GM12865 (cell line): ENCODE measurements at regions not wholly inside any gene's neighbourhood (a gene's known extent, or its start where the extent isn't known, plus 50 kb on each side); places are given as distances from the start of the nearest gene placed in this dataset.

Experiments used
- DNase-seq: peaks from one replicate; pipeline ENCODE4 v3.0.0; 2010; ENCODE audit warnings: low read depth
- H3K4me3 ChIP-seq: 2 replicates; pipeline ENCODE4 v1.5.1; 2011; ENCODE audit warnings: mild to moderate bottlenecking, low read depth, low read length, control low read depth
- TF ChIP-seq, protein P1 (sequence below): IDR thresholded peaks from 2 replicates; pipeline ENCODE4 v1.5.1; 2011; ENCODE audit warnings: low read length, control low read depth, low read depth, inconsistent platforms; ENCODE audit not compliant: insufficient read depth; ENCODE audit errors: missing control alignments

DNA sequence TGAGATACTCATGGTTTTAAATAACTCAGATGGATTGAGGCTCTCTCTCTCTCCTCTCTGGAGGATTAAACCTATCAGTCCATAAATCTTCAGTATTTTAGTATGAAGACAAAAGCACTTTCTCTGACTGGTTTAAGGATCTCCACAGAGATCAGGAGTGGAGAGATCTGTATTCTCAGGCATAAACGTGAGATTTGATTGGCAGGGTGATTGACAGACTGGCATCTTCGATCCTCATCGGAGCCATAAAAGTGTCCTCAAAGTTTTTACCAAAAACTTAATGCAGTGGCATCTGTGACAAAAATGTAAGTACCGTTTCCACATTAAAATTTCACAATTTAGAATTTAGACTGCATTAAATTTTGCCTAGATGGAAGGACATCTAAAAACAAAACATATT is 870.1 kb downstream of the KCNJ2 start:
- H3K4me3 ChIP-seq: no peak overlapping the region
- TF ChIP-seq, protein P1, sequence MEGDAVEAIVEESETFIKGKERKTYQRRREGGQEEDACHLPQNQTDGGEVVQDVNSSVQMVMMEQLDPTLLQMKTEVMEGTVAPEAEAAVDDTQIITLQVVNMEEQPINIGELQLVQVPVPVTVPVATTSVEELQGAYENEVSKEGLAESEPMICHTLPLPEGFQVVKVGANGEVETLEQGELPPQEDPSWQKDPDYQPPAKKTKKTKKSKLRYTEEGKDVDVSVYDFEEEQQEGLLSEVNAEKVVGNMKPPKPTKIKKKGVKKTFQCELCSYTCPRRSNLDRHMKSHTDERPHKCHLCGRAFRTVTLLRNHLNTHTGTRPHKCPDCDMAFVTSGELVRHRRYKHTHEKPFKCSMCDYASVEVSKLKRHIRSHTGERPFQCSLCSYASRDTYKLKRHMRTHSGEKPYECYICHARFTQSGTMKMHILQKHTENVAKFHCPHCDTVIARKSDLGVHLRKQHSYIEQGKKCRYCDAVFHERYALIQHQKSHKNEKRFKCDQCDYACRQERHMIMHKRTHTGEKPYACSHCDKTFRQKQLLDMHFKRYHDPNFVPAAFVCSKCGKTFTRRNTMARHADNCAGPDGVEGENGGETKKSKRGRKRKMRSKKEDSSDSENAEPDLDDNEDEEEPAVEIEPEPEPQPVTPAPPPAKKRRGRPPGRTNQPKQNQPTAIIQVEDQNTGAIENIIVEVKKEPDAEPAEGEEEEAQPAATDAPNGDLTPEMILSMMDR: no peak
- no peak for DNase-seq

DNA sequence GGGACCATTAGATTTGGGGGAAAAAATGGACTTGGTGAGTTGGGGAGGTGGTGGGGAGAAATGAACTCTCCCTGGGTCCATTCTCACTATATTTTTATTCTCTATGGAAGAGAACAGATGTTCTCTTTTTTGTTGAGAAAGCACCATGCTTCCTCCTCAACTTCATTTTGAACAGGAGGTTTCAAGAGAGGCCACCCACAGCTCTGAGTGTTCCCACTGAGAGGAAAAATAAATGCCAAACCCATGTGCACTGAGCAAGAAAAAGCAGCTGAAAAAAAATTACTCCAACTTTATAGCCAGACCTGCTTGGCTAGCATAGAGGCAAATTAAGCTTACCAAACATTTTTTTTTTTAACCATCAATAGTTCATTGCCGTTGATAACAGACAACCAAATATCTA is 883.6 kb downstream of the KCNJ2 start:
- TF ChIP-seq, protein P1: no peak
- H3K4me3 ChIP-seq: no peak overlapping the region
- DNase-seq: no peak

DNA sequence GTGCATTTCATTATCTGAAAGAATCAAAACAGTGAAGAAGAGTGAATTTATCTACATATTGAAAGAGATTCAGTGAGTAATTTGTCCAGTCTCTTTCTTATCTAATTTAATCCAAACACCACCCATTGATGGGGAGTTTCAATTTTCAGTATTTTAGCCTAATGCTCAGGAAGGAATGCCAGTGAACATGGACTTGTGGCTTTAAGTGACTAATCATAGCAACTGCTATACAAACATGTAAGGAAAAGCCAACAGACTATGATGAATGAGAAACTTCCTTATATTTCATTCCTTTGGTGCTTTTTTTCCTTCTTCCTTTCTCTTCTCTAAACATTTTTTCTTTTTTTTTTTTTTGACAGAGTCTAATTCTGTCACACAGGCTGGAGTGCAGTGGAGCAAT is 885.8 kb downstream of the KCNJ2 start:
- no peak for DNase-seq
- no peak overlapping the region for H3K4me3 ChIP-seq
- TF ChIP-seq, protein P1: no peak

DNA sequence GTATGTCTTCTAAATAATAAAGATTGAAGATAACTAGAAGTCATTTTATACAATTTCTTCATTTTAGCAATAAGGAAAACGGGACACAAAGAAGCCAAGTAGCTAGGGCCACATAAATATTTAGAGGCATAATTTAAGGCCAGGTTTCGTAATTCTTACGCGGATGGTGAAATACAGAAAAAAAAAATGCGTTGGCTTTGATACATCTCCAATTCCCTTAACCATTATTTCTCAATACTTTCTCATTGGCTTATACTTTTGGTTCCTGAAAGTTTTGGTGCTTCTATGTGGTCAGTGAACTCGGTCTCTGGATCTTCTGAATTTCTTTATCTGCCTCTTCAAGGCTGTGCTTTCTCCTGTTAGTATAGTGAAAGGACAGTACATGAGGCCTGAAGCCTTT is 888.1 kb downstream of the KCNJ2 start:
- no peak overlapping the region for H3K4me3 ChIP-seq
- TF ChIP-seq, protein P1: no peak
- DNase-seq: no peak

DNA sequence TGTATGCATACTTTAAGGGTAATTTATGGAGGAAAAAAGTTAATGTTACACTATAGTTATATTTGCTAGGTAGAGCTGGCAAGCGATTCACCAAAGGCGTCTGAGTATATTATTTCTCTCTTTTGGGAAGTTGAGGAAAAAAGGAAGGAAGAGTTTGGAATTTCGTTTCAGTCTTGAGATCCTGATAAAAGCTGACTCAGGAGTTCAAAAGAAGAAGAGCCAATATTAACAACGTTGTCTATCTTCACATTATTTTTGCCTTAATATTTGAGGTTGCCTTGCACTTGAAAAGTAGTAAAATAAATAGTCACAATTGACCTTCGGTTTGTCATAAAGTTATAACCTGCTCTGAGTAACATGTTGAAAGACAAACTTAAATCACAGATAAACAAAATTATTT is 888.6 kb downstream of the KCNJ2 start:
- TF ChIP-seq, protein P1: no peak
- no peak overlapping the region for H3K4me3 ChIP-seq
- DNase-seq: no peak

DNA sequence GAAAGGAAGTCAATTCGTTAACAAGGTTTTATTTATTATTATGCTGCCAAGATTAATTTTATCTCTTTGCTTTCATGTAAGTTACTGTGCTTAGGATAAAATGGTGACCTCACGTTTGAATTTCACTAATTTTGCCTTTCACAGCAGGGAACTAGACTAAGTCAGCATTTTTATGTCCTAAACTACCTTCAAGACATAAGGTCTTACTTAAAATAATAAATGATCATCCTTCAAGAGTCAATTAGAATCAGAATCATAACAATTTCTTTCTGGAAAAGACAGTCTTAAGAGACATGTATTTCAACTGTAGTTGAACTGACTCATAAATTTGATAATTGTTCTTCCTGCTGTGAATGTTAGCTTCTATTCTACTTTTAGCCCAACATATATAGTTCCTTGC is 893.8 kb downstream of the KCNJ2 start:
- TF ChIP-seq, protein P1: no peak
- no peak for DNase-seq
- H3K4me3 ChIP-seq: no peak overlapping the region

DNA sequence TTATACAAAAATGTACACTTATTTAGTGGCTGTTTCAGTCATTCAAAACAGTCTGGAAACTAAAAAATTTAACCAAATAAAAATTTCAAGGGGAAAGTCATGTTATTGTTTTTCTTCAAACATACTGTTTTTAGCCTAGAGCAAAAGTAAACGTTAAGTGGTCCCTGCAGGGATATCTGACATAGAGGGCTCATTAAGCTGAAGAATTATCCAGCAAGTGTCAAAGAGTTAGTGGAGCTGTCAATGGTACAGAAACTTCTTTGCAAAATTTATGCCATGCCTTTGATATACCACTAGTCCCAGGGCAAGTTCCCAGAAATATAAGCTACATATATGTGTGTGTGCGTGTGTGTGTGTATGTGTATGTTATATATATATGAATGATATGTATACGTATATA is 894.2 kb downstream of the KCNJ2 start:
- DNase-seq: no peak
- no peak overlapping the region for H3K4me3 ChIP-seq
- TF ChIP-seq, protein P1: no peak
